ENCODE measurements at regions not wholly inside any gene's neighbourhood (a gene's known extent, or its start where the extent isn't known, plus 50 kb on each side); places are given as distances from the start of the nearest gene placed in this dataset.

DNA sequence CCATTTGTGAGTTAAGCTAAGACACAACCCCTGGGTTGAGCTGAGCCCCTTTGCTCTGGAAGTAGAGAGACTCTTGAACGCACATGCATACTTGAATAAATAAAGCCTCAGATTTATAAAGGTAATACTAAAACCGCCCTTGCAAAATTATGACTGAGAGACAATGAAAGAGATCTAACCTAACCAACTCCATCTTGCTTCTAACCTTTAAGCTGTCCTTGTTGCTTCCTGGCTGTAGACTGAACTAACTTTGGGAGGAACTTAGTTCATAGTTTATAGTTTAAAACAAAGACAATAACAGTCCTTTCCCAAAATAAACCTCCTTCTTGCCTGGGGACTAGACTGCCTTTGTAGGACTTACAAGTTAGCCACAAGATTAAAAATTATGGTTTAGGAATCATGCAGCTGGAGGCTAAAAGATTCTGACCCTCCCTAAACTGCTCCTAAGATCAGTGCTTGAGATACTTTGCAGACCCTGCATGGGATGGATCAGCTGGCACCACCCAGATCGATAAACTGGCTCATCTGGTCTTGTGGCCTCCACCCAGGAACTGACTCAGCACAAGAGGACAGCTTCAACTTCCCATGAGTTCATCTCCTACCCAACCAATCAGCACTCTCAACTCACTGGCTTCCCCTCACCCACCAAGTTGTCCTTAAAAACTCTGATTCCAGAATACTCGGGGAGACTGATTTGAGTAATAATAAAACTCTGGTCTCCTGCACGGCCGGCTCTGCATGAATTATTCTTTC is 240.2 kb upstream of the SLC14A2 start:
- DNase-seq (no peak), ATAC-seq (no peak)
- Histone ChIP-seq H3K9me3 (no peaks in the 10 kb centered on the region), H3K36me3 (no peaks in the 10 kb centered on the region), H3K27ac (no peak overlapping the region), H3K4me3 (no peak overlapping the region), H3K4me1 (no peaks in the 10 kb centered on the region), H3K27me3 (no peaks in the 10 kb centered on the region)
- intact Hi-C loops (cut with DNase I): loop anchor here in 1 of 2 donors (10.0 kb wide), 1 partner anchor 90 kb away; no protein-coding TSS in a partner anchor
- WGBS (ENCODE audit: insufficient coverage, low coverage, low lambda C conversion rate, missing lambda C conversion rate): 73% methylated on average over 5 of the region's 6 CpGs
- no peak for TF ChIP-seq CTCF (IDR thresholded peaks at IDR 0.05)
- TF ChIP-seq POLR2A (IDR thresholded peaks at IDR 0.05): no peak

- 100% methylated on average over 2 of the region's 2 CpGs for WGBS (ENCODE audit: insufficient coverage, low coverage, low lambda C conversion rate, missing lambda C conversion rate)
- intact Hi-C loops (cut with DNase I): loop anchor here in 1 of 2 donors (10.0 kb wide), 1 partner anchor 91 kb away; no protein-coding TSS in a partner anchor
Observed at GRCh38 chr18:45376193-45376592, 239.1 kb upstream of the SLC14A2 start.

GRCh38 chr18:45378308-45378707 is 237.0 kb upstream of the SLC14A2 start:
- H3K27ac ChIP-seq: no peak overlapping the region
- H3K9me3 ChIP-seq: no peaks in the 10 kb centered on the region
- intact Hi-C loops (cut with DNase I): loop anchor here in 1 of 2 donors (10.0 kb wide), 1 partner anchor 94 kb away; no protein-coding TSS in a partner anchor
- no peak overlapping the region for H3K4me3 ChIP-seq
- H3K36me3 ChIP-seq: no peaks in the 10 kb centered on the region
- ATAC-seq (no peak), DNase-seq (no peak)
- H3K27me3 ChIP-seq: no peaks in the 10 kb centered on the region
- H3K4me1 ChIP-seq: no peaks in the 10 kb centered on the region
- TF ChIP-seq POLR2A (IDR thresholded peaks at IDR 0.05) (no peak), CTCF (IDR thresholded peaks at IDR 0.05) (no peak)
- 44% methylated on average over 1 of the region's 1 CpG for WGBS (ENCODE audit: insufficient coverage, low coverage, low lambda C conversion rate, missing lambda C conversion rate)

More at GRCh38 chr18:45376193-45376592, 239.1 kb upstream of the SLC14A2 start:
- H3K27me3 ChIP-seq: no peaks in the 10 kb centered on the region
- TF ChIP-seq POLR2A (IDR thresholded peaks at IDR 0.05): no peak
- no peak for TF ChIP-seq CTCF (IDR thresholded peaks at IDR 0.05)
- no peak overlapping the region for H3K27ac ChIP-seq
- no peaks in the 10 kb centered on the region for H3K36me3 ChIP-seq
- DNase-seq (no peak), ATAC-seq (no peak)
- no peaks in the 10 kb centered on the region for H3K4me1 ChIP-seq
- H3K9me3 ChIP-seq: no peaks in the 10 kb centered on the region
- no peak overlapping the region for H3K4me3 ChIP-seq

- Histone ChIP-seq H3K36me3 (no peaks in the 10 kb centered on the region), H3K27me3 (no peaks in the 10 kb centered on the region), H3K27ac (no peak overlapping the region), H3K4me1 (no peaks in the 10 kb centered on the region), H3K4me3 (no peak overlapping the region), H3K9me3 (no peaks in the 10 kb centered on the region)
- TF ChIP-seq CTCF (IDR thresholded peaks at IDR 0.05): no peak
- TF ChIP-seq POLR2A (IDR thresholded peaks at IDR 0.05): no peak
- intact Hi-C loops (cut with DNase I): loop anchor here in 1 of 2 donors (10.0 kb wide), 1 partner anchor 94 kb away; no protein-coding TSS in a partner anchor
- 71% methylated on average over 5 of the region's 5 CpGs for WGBS (ENCODE audit: insufficient coverage, low coverage, low lambda C conversion rate, missing lambda C conversion rate)
- ATAC-seq (no peak), DNase-seq (no peak)
Observed at GRCh38 chr18:45378933-45379332, 236.3 kb upstream of the SLC14A2 start.

Data from right lobe of liver (tissue), 6 donors.